ENCODE measurements at regions not wholly inside any gene's neighbourhood (a gene's known extent, or its start where the extent isn't known, plus 50 kb on each side); places are given as distances from the start of the nearest gene placed in this dataset.

DNA sequence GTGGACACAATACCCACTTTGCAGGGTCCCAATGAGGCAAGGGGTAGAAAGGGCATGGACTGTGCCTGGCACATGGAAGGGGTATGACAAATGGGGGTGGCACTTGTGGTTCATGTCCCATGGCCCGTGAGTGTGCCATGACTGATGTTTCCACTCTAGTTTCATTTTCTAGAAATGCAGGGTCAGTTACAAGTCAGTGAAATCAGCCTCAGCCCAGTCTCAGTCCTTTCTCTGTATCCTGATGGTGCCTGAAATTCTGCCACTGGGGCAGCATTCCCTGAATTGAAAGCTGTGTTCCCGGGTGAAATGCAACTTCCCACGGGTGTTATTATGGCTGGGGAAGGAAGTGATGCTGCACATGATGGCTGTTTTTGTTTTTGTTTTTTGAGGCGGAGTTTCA is 110.8 kb upstream of the ZBTB40 start:
- intact Hi-C loops (cut with micrococcal nuclease) = no loop called here
- Mint-ChIP-seq H3K4me3 (no peak overlapping the region), H3K4me1 (peaks cover 0 to 7% (median 6%) of the 10 kb centered on the region in 7 donors), H3K9me3 (peaks cover 0 to 2% (median 0%) of the 10 kb centered on the region in 11 donors), H3K27ac (no peak overlapping the region), H3K36me3 (peaks cover 0 to 4% (median 0%) of the 10 kb centered on the region in 5 donors), H3K27me3 (peaks cover 31 to 60% (median 56%) of the 10 kb centered on the region in 5 donors)
- CTCF ChIA-PET = no interaction called here
- ATAC-seq (no peak), DNase-seq (no peak)
- Histone ChIP-seq H3K9me3 (ENCODE audit: control insufficient read depth in 2 of 3, low read length in 3 of 3) (no peaks in the 10 kb centered on the region), H3K4me1 (ENCODE audit: control insufficient read depth in 2 of 2, insufficient read depth in 2 of 2, low read length in 2 of 2) (no peaks in the 10 kb centered on the region), H3K27me3 (ENCODE audit: control insufficient read depth in 2 of 2, insufficient read depth in 2 of 2, low read length in 2 of 2) (peaks cover 0 to 7% of the 10 kb centered on the region in 2 donors), H3K4me3 (ENCODE audit: low read length) (no peak overlapping the region), H3K36me3 (ENCODE audit: control insufficient read depth in 2 of 3, insufficient read depth in 3 of 3, low read length in 3 of 3) (no peaks in the 10 kb centered on the region), H3K27ac (ENCODE audit: low read depth, low read length) (no peak overlapping the region)
- POLR2A ChIA-PET = no interaction called here

DNA sequence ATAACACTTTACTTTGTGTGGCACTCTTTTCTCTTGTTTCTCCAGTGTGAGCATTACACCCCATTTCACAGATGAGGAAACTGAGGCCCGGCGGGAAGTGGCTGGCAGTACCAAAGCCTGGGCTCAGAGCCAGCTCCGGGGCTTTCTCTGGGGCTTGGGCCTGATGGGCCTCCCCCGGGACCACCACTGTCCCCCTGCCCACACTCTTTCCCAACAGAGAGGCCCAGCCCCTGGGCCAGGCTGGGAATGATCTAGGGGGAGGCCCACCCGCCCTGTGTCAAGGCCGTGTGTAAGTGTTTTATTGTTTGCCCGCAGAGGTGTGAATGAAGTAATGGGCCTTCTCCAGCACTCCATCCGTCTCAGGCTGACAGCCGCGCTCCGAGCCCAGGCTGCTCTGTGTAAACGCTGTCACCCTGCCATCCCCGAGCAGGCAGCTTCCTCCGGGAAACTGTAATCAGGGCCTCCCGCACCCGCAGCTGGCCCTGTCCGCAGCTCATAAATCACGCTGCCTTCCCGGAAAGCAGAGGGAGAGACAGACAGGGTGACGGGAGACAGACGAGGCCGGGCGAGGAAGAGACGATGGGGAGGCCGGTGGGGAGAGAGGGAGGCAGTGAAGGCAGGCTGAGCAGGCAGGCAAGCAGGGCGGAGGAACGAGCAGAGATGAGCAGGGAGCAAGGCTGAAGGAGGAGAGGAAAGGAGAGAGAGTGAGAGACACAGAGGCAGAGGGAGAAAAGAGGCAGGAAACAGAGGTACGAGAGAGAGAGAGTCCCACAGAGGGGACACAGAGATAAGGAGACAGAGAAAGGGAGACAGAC is 109.7 kb upstream of the ZBTB40 start:
- DNase-seq (no peak), ATAC-seq (no peak)
- peaks cover 37 to 68% (median 61%) of the 10 kb centered on the region in 5 donors for H3K27me3 Mint-ChIP-seq
- Histone ChIP-seq H3K9me3 (ENCODE audit: control insufficient read depth in 2 of 3, low read length in 3 of 3) (no peaks in the 10 kb centered on the region), H3K4me3 (ENCODE audit: low read length) (no peak overlapping the region), H3K4me1 (ENCODE audit: control insufficient read depth in 2 of 2, insufficient read depth in 2 of 2, low read length in 2 of 2) (no peaks in the 10 kb centered on the region), H3K27ac (ENCODE audit: low read depth, low read length) (no peak overlapping the region), H3K36me3 (ENCODE audit: control insufficient read depth in 2 of 3, insufficient read depth in 3 of 3, low read length in 3 of 3) (no peaks in the 10 kb centered on the region), H3K27me3 (ENCODE audit: control insufficient read depth in 2 of 2, insufficient read depth in 2 of 2, low read length in 2 of 2) (peaks cover 0 to 7% of the 10 kb centered on the region in 2 donors)
- peaks cover 0 to 2% (median 0%) of the 10 kb centered on the region in 11 donors for H3K9me3 Mint-ChIP-seq
- peaks cover 0 to 4% (median 0%) of the 10 kb centered on the region in 5 donors for H3K36me3 Mint-ChIP-seq
- POLR2A ChIA-PET = no interaction called here
- H3K4me1 Mint-ChIP-seq = peaks cover 0 to 7% (median 6%) of the 10 kb centered on the region in 7 donors
- peak overlapping the region in 2 of 10 donors; percentile 10 to 20 for H3K4me3 Mint-ChIP-seq
- intact Hi-C loops (cut with micrococcal nuclease) = no loop called here
- CTCF ChIA-PET = no interaction called here
- H3K27ac Mint-ChIP-seq = no peak overlapping the region

DNA sequence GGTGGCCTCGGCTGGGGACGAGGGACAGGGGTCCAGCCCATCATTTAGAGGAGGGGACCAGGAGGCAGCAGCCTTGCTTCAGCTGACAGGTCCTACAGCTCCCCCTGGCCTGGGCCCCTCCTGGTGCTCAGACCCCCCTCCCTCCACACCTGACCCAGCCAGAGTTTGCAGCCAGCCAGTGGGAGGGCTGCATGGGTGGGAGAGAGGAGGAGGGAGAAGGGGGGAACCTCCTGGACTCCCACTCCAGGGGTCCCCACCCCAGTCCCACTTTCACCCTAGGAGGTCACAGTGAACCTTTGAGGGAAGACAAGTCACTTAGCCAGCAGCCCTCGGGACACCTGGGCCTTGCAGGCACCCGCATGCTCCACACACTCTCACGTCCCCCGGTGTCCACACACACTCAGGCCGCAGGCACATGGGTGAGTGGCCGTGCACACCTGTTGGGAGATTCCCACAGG is 108.9 kb upstream of the ZBTB40 start:
- no peak overlapping the region for H3K27ac ChIP-seq (ENCODE audit: low read depth, low read length)
- peak overlapping the region in 1 of 10 donors; percentile 10 for H3K4me3 Mint-ChIP-seq
- H3K27ac Mint-ChIP-seq = no peak overlapping the region
- H3K4me1 Mint-ChIP-seq = peaks cover 0 to 7% (median 6%) of the 10 kb centered on the region in 7 donors
- H3K4me3 ChIP-seq (ENCODE audit: low read length) = no peak overlapping the region
- DNase-seq (no peak), ATAC-seq (no peak)
- no peaks in the 10 kb centered on the region for H3K4me1 ChIP-seq (ENCODE audit: control insufficient read depth in 2 of 2, insufficient read depth in 2 of 2, low read length in 2 of 2)
- H3K27me3 ChIP-seq (ENCODE audit: control insufficient read depth in 2 of 2, insufficient read depth in 2 of 2, low read length in 2 of 2) = peaks cover 0 to 7% of the 10 kb centered on the region in 2 donors
- CTCF ChIA-PET = no interaction called here
- peaks cover 38 to 70% (median 65%) of the 10 kb centered on the region in 5 donors for H3K27me3 Mint-ChIP-seq
- no peaks in the 10 kb centered on the region for H3K9me3 ChIP-seq (ENCODE audit: control insufficient read depth in 2 of 3, low read length in 3 of 3)
- H3K9me3 Mint-ChIP-seq = peaks cover 0 to 2% (median 0%) of the 10 kb centered on the region in 11 donors
- no peaks in the 10 kb centered on the region for H3K36me3 ChIP-seq (ENCODE audit: control insufficient read depth in 2 of 3, insufficient read depth in 3 of 3, low read length in 3 of 3)
- peaks cover 0 to 4% (median 0%) of the 10 kb centered on the region in 5 donors for H3K36me3 Mint-ChIP-seq
- POLR2A ChIA-PET = no interaction called here
- intact Hi-C loops (cut with micrococcal nuclease) = no loop called here

DNA sequence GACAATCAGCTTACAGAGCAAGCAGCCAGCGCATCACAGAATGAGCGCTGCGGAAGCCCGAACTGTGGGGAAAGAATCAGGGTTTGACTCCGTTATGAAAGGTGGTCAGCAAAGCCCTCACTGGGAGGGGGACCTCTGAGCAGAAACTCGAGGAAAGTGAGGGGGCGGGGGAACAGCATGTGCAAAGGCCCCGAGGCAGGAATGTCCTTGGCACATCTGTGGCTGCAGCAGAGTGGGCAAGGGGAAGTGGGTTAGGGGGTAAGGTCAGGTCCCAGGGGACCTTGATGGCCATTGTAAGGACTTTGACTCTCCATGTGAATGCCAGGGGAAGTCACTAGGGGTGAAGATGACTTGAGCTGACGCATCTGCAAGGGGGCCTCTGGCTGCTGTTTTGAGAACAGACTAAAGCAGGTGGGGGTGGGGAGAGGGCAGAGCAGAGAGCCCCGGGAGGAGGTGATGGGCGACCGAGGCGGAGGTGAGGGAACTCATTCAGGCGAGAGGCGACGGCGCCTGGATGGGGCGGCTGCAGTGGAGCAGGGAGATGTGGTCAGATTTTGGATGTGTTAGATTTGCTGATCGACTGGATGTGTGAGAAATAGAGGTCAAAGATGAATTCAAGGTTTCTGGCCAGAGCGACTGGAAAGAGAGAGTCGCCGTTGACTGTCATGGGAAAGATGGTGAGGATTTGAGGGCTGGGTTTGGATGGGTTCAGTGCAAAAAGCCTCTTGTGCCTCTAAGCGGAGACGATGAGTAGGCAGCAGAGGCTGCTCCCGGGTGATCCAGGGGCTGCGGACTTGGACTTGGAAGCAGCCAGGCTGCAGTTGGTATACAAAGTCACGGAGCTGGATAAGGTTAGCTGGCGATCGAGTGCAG is 108.0 kb upstream of the ZBTB40 start:
- POLR2A ChIA-PET = no interaction called here
- peaks cover 47 to 79% (median 73%) of the 10 kb centered on the region in 5 donors for H3K27me3 Mint-ChIP-seq
- Histone ChIP-seq H3K36me3 (ENCODE audit: control insufficient read depth in 2 of 3, insufficient read depth in 3 of 3, low read length in 3 of 3) (no peaks in the 10 kb centered on the region), H3K4me3 (ENCODE audit: low read length) (no peak overlapping the region), H3K27me3 (ENCODE audit: control insufficient read depth in 2 of 2, insufficient read depth in 2 of 2, low read length in 2 of 2) (peaks cover 0 to 7% of the 10 kb centered on the region in 2 donors), H3K27ac (ENCODE audit: low read depth, low read length) (no peak overlapping the region), H3K9me3 (ENCODE audit: control insufficient read depth in 2 of 3, low read length in 3 of 3) (no peaks in the 10 kb centered on the region), H3K4me1 (ENCODE audit: control insufficient read depth in 2 of 2, insufficient read depth in 2 of 2, low read length in 2 of 2) (no peaks in the 10 kb centered on the region)
- no peak for DNase-seq
- no peak for ATAC-seq
- peaks cover 0 to 7% (median 6%) of the 10 kb centered on the region in 7 donors for H3K4me1 Mint-ChIP-seq
- no peak overlapping the region for H3K27ac Mint-ChIP-seq
- intact Hi-C loops (cut with micrococcal nuclease) = no loop called here
- peak overlapping the region in 1 of 10 donors; percentile 12 for H3K4me3 Mint-ChIP-seq
- CTCF ChIA-PET = no interaction called here
- H3K9me3 Mint-ChIP-seq = peaks cover 0 to 2% (median 0%) of the 10 kb centered on the region in 11 donors
- H3K36me3 Mint-ChIP-seq = peaks cover 0 to 4% (median 0%) of the 10 kb centered on the region in 5 donors

DNA sequence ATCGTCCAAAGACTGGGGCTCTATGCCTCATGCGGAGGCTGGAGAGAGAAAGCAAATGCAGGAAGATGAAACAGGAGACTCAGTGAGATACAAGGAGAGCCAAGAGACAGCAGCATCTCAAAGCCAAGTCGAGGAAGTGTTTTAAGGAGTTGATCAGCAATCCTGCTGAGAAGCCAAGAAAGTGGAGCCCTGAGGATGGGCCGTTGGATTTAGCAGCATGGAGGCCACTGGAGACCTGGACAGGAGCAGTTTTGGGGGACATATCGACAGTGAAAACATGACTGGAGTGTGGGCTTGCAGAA is 107.4 kb upstream of the ZBTB40 start:
- peaks cover 0 to 8% of the 10 kb centered on the region in 2 donors for H3K27me3 ChIP-seq (ENCODE audit: control insufficient read depth in 2 of 2, insufficient read depth in 2 of 2, low read length in 2 of 2)
- no peak for DNase-seq
- H3K27ac ChIP-seq (ENCODE audit: low read depth, low read length) = no peak overlapping the region
- no peaks in the 10 kb centered on the region for H3K9me3 ChIP-seq (ENCODE audit: control insufficient read depth in 2 of 3, low read length in 3 of 3)
- intact Hi-C loops (cut with micrococcal nuclease) = no loop called here
- POLR2A ChIA-PET = no interaction called here
- no peaks in the 10 kb centered on the region for H3K4me1 ChIP-seq (ENCODE audit: control insufficient read depth in 2 of 2, insufficient read depth in 2 of 2, low read length in 2 of 2)
- no peak for ATAC-seq
- no peak overlapping the region for H3K4me3 ChIP-seq (ENCODE audit: low read length)
- Mint-ChIP-seq H3K4me1 (peaks cover 0 to 7% (median 6%) of the 10 kb centered on the region in 7 donors), H3K27me3 (peaks cover 53 to 84% (median 76%) of the 10 kb centered on the region in 5 donors), H3K36me3 (peaks cover 0 to 4% (median 0%) of the 10 kb centered on the region in 5 donors), H3K9me3 (peaks cover 0 to 2% (median 0%) of the 10 kb centered on the region in 11 donors), H3K27ac (no peak overlapping the region), H3K4me3 (no peak overlapping the region)
- CTCF ChIA-PET = no interaction called here
- H3K36me3 ChIP-seq (ENCODE audit: control insufficient read depth in 2 of 3, insufficient read depth in 3 of 3, low read length in 3 of 3) = no peaks in the 10 kb centered on the region

DNA sequence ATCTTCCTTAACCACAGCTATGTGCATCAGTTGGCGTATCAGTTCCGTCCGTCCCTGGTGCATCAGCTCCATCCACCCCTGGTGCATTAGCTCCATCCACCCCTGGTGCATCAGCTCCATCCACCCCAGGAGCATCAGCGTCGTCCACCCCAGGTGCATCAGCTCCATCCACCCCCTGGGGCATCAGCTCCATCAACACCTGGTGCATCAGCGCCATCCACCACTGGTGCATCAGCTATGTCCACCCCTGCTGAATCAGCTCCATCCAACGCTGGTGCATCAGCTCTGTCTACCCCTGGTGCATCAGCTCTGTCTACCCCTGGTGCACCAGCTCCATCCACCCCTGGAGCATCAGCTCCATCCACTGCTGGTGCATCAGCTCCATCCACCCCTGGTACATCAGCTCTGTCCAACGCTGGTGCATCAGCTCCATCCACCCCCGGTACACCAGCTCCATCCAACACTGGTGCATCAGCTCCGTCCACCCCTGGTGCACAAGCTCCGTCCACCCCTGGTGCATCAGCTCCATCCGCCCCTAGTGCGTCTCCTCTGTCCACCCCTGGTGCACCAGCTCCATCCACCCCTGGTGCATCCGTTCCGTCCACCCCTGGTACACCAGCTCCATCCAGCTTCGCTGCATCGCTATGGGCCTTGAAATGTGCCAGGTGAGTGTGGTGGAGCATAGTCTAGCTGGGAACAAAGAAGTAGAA is 106.6 kb upstream of the ZBTB40 start:
- Mint-ChIP-seq H3K4me1 (peaks cover 0 to 11% (median 6%) of the 10 kb centered on the region in 7 donors), H3K9me3 (no peaks in the 10 kb centered on the region), H3K36me3 (peaks cover 0 to 4% (median 0%) of the 10 kb centered on the region in 5 donors), H3K27me3 (peaks cover 60 to 86% (median 77%) of the 10 kb centered on the region in 5 donors), H3K4me3 (no peak overlapping the region), H3K27ac (no peak overlapping the region)
- H3K27ac ChIP-seq (ENCODE audit: low read depth, low read length) = no peak overlapping the region
- no peak overlapping the region for H3K4me3 ChIP-seq (ENCODE audit: low read length)
- ATAC-seq (no peak), DNase-seq (no peak)
- intact Hi-C loops (cut with micrococcal nuclease) = no loop called here
- peaks cover 0 to 12% of the 10 kb centered on the region in 2 donors for H3K27me3 ChIP-seq (ENCODE audit: control insufficient read depth in 2 of 2, insufficient read depth in 2 of 2, low read length in 2 of 2)
- ChIA-PET CTCF (no interaction called here), POLR2A (no interaction called here)
- no peaks in the 10 kb centered on the region for H3K36me3 ChIP-seq (ENCODE audit: control insufficient read depth in 2 of 3, insufficient read depth in 3 of 3, low read length in 3 of 3)
- no peaks in the 10 kb centered on the region for H3K4me1 ChIP-seq (ENCODE audit: control insufficient read depth in 2 of 2, insufficient read depth in 2 of 2, low read length in 2 of 2)
- no peaks in the 10 kb centered on the region for H3K9me3 ChIP-seq (ENCODE audit: control insufficient read depth in 2 of 3, low read length in 3 of 3)
